DLD1 (cell line): ENCODE measurements at regions not wholly inside any gene's neighbourhood (a gene's known extent, or its start where the extent isn't known, plus 50 kb on each side); places are given as distances from the start of the nearest gene placed in this dataset.
"Not testable (repeated sequence)": the region's sequence is repeated elsewhere in the genome, so short reads cannot be mapped to it uniquely, and the experiment has no call there.

Experiments
- in situ Hi-C: cut with HindIII; loops from 2 replicates; pipeline ENCODE4 v1.10.0; 2017; ENCODE audit warnings: low sequenced_read_pairs

GRCh38 chr14:86065407-86065806 lies 535.5 kb downstream of the FLRT2 start:
- in situ Hi-C loops, result no loop called here

GRCh38 chr14:86064595-86064994 lies 534.7 kb downstream of the FLRT2 start:
- in situ Hi-C loops, result not testable (repeated sequence)

- in situ Hi-C loops, result no loop called here
Measured at GRCh38 chr14:86057018-86057667, 527.2 kb downstream of the FLRT2 start.

GRCh38 chr14:86055512-86056075 lies 525.6 kb downstream of the FLRT2 start:
- in situ Hi-C loops, result no loop called here

- in situ Hi-C loops, result no loop called here
Measured at GRCh38 chr14:86052868-86053267, 522.9 kb downstream of the FLRT2 start.

- in situ Hi-C loops, result no loop called here
Measured at GRCh38 chr14:86050757-86051156, 520.8 kb downstream of the FLRT2 start.

- in situ Hi-C loops, result no loop called here
Measured at GRCh38 chr14:86050072-86050683, 520.2 kb downstream of the FLRT2 start.

GRCh38 chr14:86039176-86039575 lies 509.2 kb downstream of the FLRT2 start:
- in situ Hi-C loops, result no loop called here

GRCh38 chr14:86038387-86039042 lies 508.6 kb downstream of the FLRT2 start:
- in situ Hi-C loops, result no loop called here

- in situ Hi-C loops, result no loop called here
Measured at GRCh38 chr14:86035882-86036281, 505.9 kb downstream of the FLRT2 start.

- in situ Hi-C loops, result no loop called here
Measured at GRCh38 chr14:86027990-86028389, 498.0 kb downstream of the FLRT2 start.

GRCh38 chr14:86027144-86027543 lies 497.2 kb downstream of the FLRT2 start:
- in situ Hi-C loops, result no loop called here

- in situ Hi-C loops, result no loop called here
Measured at GRCh38 chr14:86022031-86022629, 492.2 kb downstream of the FLRT2 start.

GRCh38 chr14:86020841-86021240 lies 490.9 kb downstream of the FLRT2 start:
- in situ Hi-C loops, result no loop called here

- in situ Hi-C loops, result no loop called here
Measured at GRCh38 chr14:86015941-86016340, 486.0 kb downstream of the FLRT2 start.

- in situ Hi-C loops, result no loop called here
Measured at GRCh38 chr14:86015511-86015910, 485.6 kb downstream of the FLRT2 start.

- in situ Hi-C loops, result no loop called here
Measured at GRCh38 chr14:86013641-86014040, 483.7 kb downstream of the FLRT2 start.

- in situ Hi-C loops, result no loop called here
Measured at GRCh38 chr14:86012461-86012860, 482.5 kb downstream of the FLRT2 start.

- in situ Hi-C loops, result no loop called here
Measured at GRCh38 chr14:86003998-86004397, 474.1 kb downstream of the FLRT2 start.

GRCh38 chr14:85996551-85996950 lies 466.6 kb downstream of the FLRT2 start:
- in situ Hi-C loops, result no loop called here

GRCh38 chr14:85991156-85991555 lies 461.2 kb downstream of the FLRT2 start:
- in situ Hi-C loops, result no loop called here

- in situ Hi-C loops, result no loop called here
Measured at GRCh38 chr14:85987907-85988306, 458.0 kb downstream of the FLRT2 start.
